Stimulated activated CD8-positive, alpha-beta memory T cell treated with anti-CD3 and anti-CD28 coated beads, Interleukin-7, amount 100 ng/mL, for 24 hours (primary cell): ENCODE measurements at regions not wholly inside any gene's neighbourhood (a gene's known extent, or its start where the extent isn't known, plus 50 kb on each side); places are given as distances from the start of the nearest gene placed in this dataset.

Experiments
- DNase-seq: peaks from one replicate; pipeline ENCODE4 v3.0.0-alpha.2; 2020; ENCODE audit warnings: low read depth

GRCh38 chr2:217228732-217229131, 368.9 kb upstream of the TNP1 start:
- no peak for DNase-seq

GRCh38 chr2:217227794-217228193, 367.9 kb upstream of the TNP1 start:
- no peak for DNase-seq

- DNase-seq, result no peak
Observed at GRCh38 chr2:217225596-217225995, 365.7 kb upstream of the TNP1 start.

- no peak for DNase-seq
Observed at GRCh38 chr2:217223222-217223930, 363.5 kb upstream of the TNP1 start.

- no peak for DNase-seq
Observed at GRCh38 chr2:217222309-217222910, 362.5 kb upstream of the TNP1 start.

- no peak for DNase-seq
Observed at GRCh38 chr2:217220228-217221013, 360.6 kb upstream of the TNP1 start.

- DNase-seq, result no peak
Observed at GRCh38 chr2:217219164-217219520, 359.3 kb upstream of the TNP1 start.

- no peak for DNase-seq
Observed at GRCh38 chr2:217218269-217219163, 358.7 kb upstream of the TNP1 start.

- DNase-seq, result no peak
Observed at GRCh38 chr2:217216982-217217381, 357.1 kb upstream of the TNP1 start.

- DNase-seq, result no peak
Observed at GRCh38 chr2:217216316-217216715, 356.5 kb upstream of the TNP1 start.

GRCh38 chr2:217215877-217216276, 356.0 kb upstream of the TNP1 start:
- no peak for DNase-seq

GRCh38 chr2:217208867-217209266, 349.0 kb upstream of the TNP1 start:
- DNase-seq, result no peak

- DNase-seq, result no peak
Observed at GRCh38 chr2:217207699-217208010, 347.8 kb upstream of the TNP1 start.

- no peak for DNase-seq
Observed at GRCh38 chr2:217206907-217207698, 347.2 kb upstream of the TNP1 start.

- DNase-seq, result no peak
Observed at GRCh38 chr2:217206016-217206725, 346.3 kb upstream of the TNP1 start.

- DNase-seq, result no peak
Observed at GRCh38 chr2:217204358-217204757, 344.5 kb upstream of the TNP1 start.

GRCh38 chr2:217203086-217203485, 343.2 kb upstream of the TNP1 start:
- DNase-seq, result no peak

GRCh38 chr2:217199255-217199630, 339.4 kb upstream of the TNP1 start:
- DNase-seq, result no peak

- DNase-seq, result no peak
Observed at GRCh38 chr2:217195658-217196446, 336.0 kb upstream of the TNP1 start.

GRCh38 chr2:217195016-217195415, 335.2 kb upstream of the TNP1 start:
- no peak for DNase-seq
